ENCODE measurements at regions not wholly inside any gene's neighbourhood (a gene's known extent, or its start where the extent isn't known, plus 50 kb on each side); places are given as distances from the start of the nearest gene placed in this dataset.
A peak's percentile ranks its signal among the peaks of the same experiment; 100 is the strongest.

DNA sequence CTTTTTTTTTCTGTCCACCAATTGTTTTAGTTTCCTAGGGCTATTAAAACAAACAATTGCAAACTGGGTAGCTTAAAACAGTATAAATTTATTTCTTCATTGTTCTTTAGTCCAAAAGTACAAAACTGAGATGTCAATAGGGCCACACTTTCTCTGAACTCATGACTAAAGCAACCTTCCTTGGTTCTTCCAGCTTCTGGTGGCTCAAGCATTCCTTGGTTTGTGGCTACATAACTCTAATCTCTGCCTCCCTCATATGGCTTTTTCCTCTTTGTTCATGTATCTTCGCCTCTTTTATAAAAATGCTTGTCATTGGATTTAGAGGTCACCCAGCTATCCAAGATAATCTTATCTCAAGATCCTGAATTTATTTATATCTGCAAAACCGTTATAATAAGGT, 914.5 kb upstream of the EPHA6 start:
- Histone ChIP-seq H3K36me3 (no peaks in the 10 kb centered on the region), H3K27me3 (no peaks in the 10 kb centered on the region), H3K9me3 (no peaks in the 10 kb centered on the region), H3K4me1 (no peaks in the 10 kb centered on the region), H3K4me3 (ENCODE audit: low read depth, low read length) (no peak overlapping the region)
- no peak for DNase-seq
- no peak for TF ChIP-seq CTCF (IDR thresholded peaks at IDR 0.05; ENCODE audit: low read depth, low read length)

GRCh38 chr3:95901948-95902347, 912.4 kb upstream of the EPHA6 start:
- TF ChIP-seq CTCF (IDR thresholded peaks at IDR 0.05; ENCODE audit: low read depth, low read length) = no peak
- no peaks in the 10 kb centered on the region for H3K4me1 ChIP-seq
- H3K4me3 ChIP-seq (ENCODE audit: low read depth, low read length) = no peak overlapping the region
- DNase-seq = no peak
- no peaks in the 10 kb centered on the region for H3K9me3 ChIP-seq
- H3K27me3 ChIP-seq = no peaks in the 10 kb centered on the region
- no peaks in the 10 kb centered on the region for H3K36me3 ChIP-seq

- no peak for TF ChIP-seq CTCF (IDR thresholded peaks at IDR 0.05; ENCODE audit: low read depth, low read length)
- H3K9me3 ChIP-seq = no peaks in the 10 kb centered on the region
- DNase-seq = no peak
- no peaks in the 10 kb centered on the region for H3K27me3 ChIP-seq
- H3K4me3 ChIP-seq (ENCODE audit: low read depth, low read length) = no peak overlapping the region
- H3K4me1 ChIP-seq = no peaks in the 10 kb centered on the region
- H3K36me3 ChIP-seq = no peaks in the 10 kb centered on the region
These were observed 909.2 kb upstream of the EPHA6 start for GRCh38 chr3:95905182-95905581.

DNA sequence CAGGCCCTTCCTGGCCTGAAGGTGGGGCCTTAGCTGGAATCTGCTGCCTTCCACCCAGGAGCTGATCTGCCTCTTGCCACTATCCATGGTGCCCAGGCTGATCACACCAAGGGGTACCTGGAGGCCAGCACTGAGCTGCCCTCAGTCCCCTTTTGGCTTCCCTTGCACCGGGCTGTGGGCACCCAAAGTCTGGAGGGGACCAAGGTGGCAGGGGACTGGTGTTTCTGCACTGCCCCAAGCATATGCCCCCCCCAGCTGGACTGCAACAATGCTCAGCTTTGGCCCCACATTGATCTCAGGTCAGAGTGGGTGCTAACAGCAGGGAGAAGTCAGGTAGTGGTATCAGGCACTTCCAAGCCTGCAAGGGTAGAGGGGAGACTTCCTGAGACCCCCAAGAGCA, 902.6 kb upstream of the EPHA6 start:
- Histone ChIP-seq H3K9me3 (no peaks in the 10 kb centered on the region), H3K4me3 (ENCODE audit: low read depth, low read length) (no peak overlapping the region), H3K27me3 (no peaks in the 10 kb centered on the region), H3K4me1 (no peaks in the 10 kb centered on the region), H3K36me3 (no peaks in the 10 kb centered on the region)
- TF ChIP-seq CTCF (IDR thresholded peaks at IDR 0.05; ENCODE audit: low read depth, low read length) = no peak
- DNase-seq = no peak

GRCh38 chr3:95923496-95924210, 890.7 kb upstream of the EPHA6 start:
- H3K4me3 ChIP-seq (ENCODE audit: low read depth, low read length) = no peak overlapping the region
- peak; percentile 16 for DNase-seq
- no peaks in the 10 kb centered on the region for H3K27me3 ChIP-seq
- no peak for TF ChIP-seq CTCF (IDR thresholded peaks at IDR 0.05; ENCODE audit: low read depth, low read length)
- no peaks in the 10 kb centered on the region for H3K9me3 ChIP-seq
- H3K4me1 ChIP-seq = no peaks in the 10 kb centered on the region
- no peaks in the 10 kb centered on the region for H3K36me3 ChIP-seq

DNA sequence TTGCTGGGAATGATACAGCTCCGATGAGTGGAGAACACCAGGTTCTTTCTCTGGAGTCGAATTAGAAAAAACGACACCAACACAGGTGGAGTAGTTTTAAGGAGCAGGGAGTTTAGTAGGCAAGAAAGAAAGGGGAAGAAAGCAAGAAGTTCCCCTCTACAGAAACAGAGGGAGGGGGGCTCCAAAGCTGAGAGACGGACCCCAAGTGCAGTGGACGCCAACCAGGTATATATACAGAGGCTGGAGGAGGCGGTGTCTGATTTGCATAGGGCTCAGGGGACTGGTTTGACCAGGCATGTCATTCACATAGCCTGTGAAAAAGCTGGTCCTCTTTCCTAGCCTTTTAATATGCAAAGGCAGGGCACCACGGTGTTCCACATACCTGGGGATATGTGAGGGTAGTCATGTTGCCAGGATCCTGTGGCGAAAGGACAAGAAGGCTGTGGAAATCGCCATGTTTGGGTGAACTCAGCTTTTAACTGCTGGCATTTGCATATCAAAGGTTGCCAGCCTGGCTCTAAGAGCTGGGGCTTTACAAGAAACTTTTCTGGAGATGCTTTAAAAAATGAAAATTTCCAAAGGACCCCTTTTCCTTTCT, 887.4 kb upstream of the EPHA6 start:
- no peaks in the 10 kb centered on the region for H3K4me1 ChIP-seq
- H3K4me3 ChIP-seq (ENCODE audit: low read depth, low read length) = no peak overlapping the region
- no peaks in the 10 kb centered on the region for H3K27me3 ChIP-seq
- no peak for DNase-seq
- no peak for TF ChIP-seq CTCF (IDR thresholded peaks at IDR 0.05; ENCODE audit: low read depth, low read length)
- no peaks in the 10 kb centered on the region for H3K36me3 ChIP-seq
- H3K9me3 ChIP-seq = no peaks in the 10 kb centered on the region
